Mesenchymal stem cell (in vitro differentiated cells and primary cell): ENCODE measurements at regions not wholly inside any gene's neighbourhood (a gene's known extent, or its start where the extent isn't known, plus 50 kb on each side); places are given as distances from the start of the nearest gene placed in this dataset.
"Not testable (repeated sequence)": the region's sequence is repeated elsewhere in the genome, so short reads cannot be mapped to it uniquely, and the experiment has no call there.

ENCODE experiments used
- DNase-seq: peaks from one replicate; pipeline ENCODE4 v3.0.0-alpha.2; 2013
- H2AFZ ChIP-seq: one replicate; pipeline ENCODE4 v1.6.1; 2013; ENCODE audit warnings: low read depth, mild to moderate bottlenecking, control low read depth, inconsistent platforms, low read length, moderate library complexity
- H2AK5ac ChIP-seq: 2 replicates; pipeline ENCODE4 v1.6.1; 2013; ENCODE audit warnings: low read length, moderate library complexity, mild to moderate bottlenecking, inconsistent platforms; ENCODE audit not compliant: severe bottlenecking
- H2BK120ac ChIP-seq: one replicate; pipeline ENCODE4 v1.6.1; 2013; ENCODE audit warnings: low read depth, mild to moderate bottlenecking, inconsistent platforms, low read length, moderate library complexity
- H2BK12ac ChIP-seq, 2 experiments: one replicate each; pipeline ENCODE4 v1.6.1; 2013; ENCODE audit warnings: inconsistent platforms in 2 of 2, low read length in 2 of 2, mild to moderate bottlenecking in 2 of 2, moderate library complexity in 2 of 2, control low read depth in 1 of 2
- H2BK15ac ChIP-seq: one replicate; pipeline ENCODE4 v1.6.1; 2013; ENCODE audit warnings: mild to moderate bottlenecking, low read depth, inconsistent platforms; ENCODE audit not compliant: poor library complexity, severe bottlenecking
- H2BK5ac ChIP-seq: 2 replicates; pipeline ENCODE4 v1.6.1; 2013; ENCODE audit warnings: low read depth, mild to moderate bottlenecking, low read length, control low read depth, inconsistent platforms; ENCODE audit not compliant: poor library complexity, severe bottlenecking
- H3K14ac ChIP-seq, 2 experiments: one replicate each; pipeline ENCODE4 v1.6.1; 2013; ENCODE audit warnings: inconsistent platforms in 2 of 2, low read length in 2 of 2, control low read depth in 1 of 2, mild to moderate bottlenecking in 1 of 2, moderate library complexity in 1 of 2
- H3K18ac ChIP-seq, 2 experiments: one replicate each; pipeline ENCODE4 v1.6.1; 2013; ENCODE audit warnings: inconsistent platforms in 2 of 2, low read length in 2 of 2, control low read depth in 1 of 2, low read depth in 1 of 2, mild to moderate bottlenecking in 1 of 2
- H3K23ac ChIP-seq, 2 experiments: one replicate each; pipeline ENCODE4 v1.6.1; 2013; ENCODE audit warnings: inconsistent platforms in 2 of 2, low read length in 2 of 2, mild to moderate bottlenecking in 2 of 2, moderate library complexity in 2 of 2, control low read depth in 1 of 2
- H3K27ac ChIP-seq: 2 replicates; pipeline ENCODE4 v1.5.1; 2013; ENCODE audit warnings: mild to moderate bottlenecking, moderate library complexity, low read length, control low read depth, inconsistent platforms; ENCODE audit not compliant: poor library complexity, severe bottlenecking
- H3K27me3 ChIP-seq, 2 experiments: 2 replicates each; pipeline versions ENCODE4 v1.6.1 to v1.7.0; 2013; ENCODE audit warnings: low read length in 2 of 2, mild to moderate bottlenecking in 2 of 2, moderate library complexity in 2 of 2, control low read depth in 1 of 2, inconsistent platforms in 1 of 2; ENCODE audit not compliant: control insufficient read depth in 1 of 2, insufficient read depth in 1 of 2
- H3K36me3 ChIP-seq, 2 experiments: 2 replicates each; pipeline versions ENCODE4 v1.6.1 to v1.7.0; 2013; ENCODE audit warnings: low read length in 2 of 2, control low read depth in 1 of 2, inconsistent platforms in 1 of 2, low read depth in 1 of 2, mild to moderate bottlenecking in 1 of 2; ENCODE audit not compliant: insufficient read depth in 2 of 2, control insufficient read depth in 1 of 2
- H3K4ac ChIP-seq, 2 experiments: one replicate each; pipeline ENCODE4 v1.6.1; 2013; ENCODE audit warnings: inconsistent platforms in 2 of 2, low read length in 2 of 2, mild to moderate bottlenecking in 2 of 2, moderate library complexity in 2 of 2, control low read depth in 1 of 2, low read depth in 1 of 2
- H3K4me1 ChIP-seq: 2 replicates; pipeline ENCODE4 v1.6.1; 2013; ENCODE audit warnings: low read depth, low read length, control low read depth; ENCODE audit not compliant: control insufficient read depth, insufficient read depth
- H3K4me2 ChIP-seq: 2 replicates; pipeline ENCODE4 v1.6.1; 2013; ENCODE audit warnings: low read length, mild to moderate bottlenecking, inconsistent platforms; ENCODE audit not compliant: poor library complexity, severe bottlenecking
- H3K4me3 ChIP-seq, 2 experiments: 2 replicates each; pipeline versions ENCODE4 v1.5.1 to v1.7.0; 2013; ENCODE audit warnings: low read length in 2 of 2, mild to moderate bottlenecking in 2 of 2, control low read depth in 1 of 2, low read depth in 1 of 2; ENCODE audit not compliant: insufficient read depth in 1 of 2
- H3K79me1 ChIP-seq: replicated peaks from 2 replicates; pipeline ENCODE4 v1.6.1; 2013; ENCODE audit warnings: mild to moderate bottlenecking, control low read depth, low read length, inconsistent platforms; ENCODE audit not compliant: poor library complexity, severe bottlenecking
- H3K9ac ChIP-seq: 2 replicates; pipeline ENCODE4 v1.7.0; 2013; ENCODE audit warnings: mild to moderate bottlenecking, low read length, moderate library complexity
- H3K9me3 ChIP-seq: 2 replicates; pipeline ENCODE4 v1.7.0; 2013; ENCODE audit warnings: mild to moderate bottlenecking, low read length; ENCODE audit not compliant: control insufficient read depth
- H4K8ac ChIP-seq: one replicate; pipeline ENCODE4 v1.6.1; 2013; ENCODE audit warnings: inconsistent platforms, mild to moderate bottlenecking, low read length, moderate library complexity
- H4K91ac ChIP-seq: one replicate; pipeline ENCODE4 v1.6.1; 2013; ENCODE audit warnings: mild to moderate bottlenecking, low read length, inconsistent platforms
- WGBS: methylation state at CpG from one replicate; pipeline ENCODE4 v1.1.7; 2013; ENCODE audit warnings: mixed read lengths; 5-methylcytosine and 5-hydroxymethylcytosine counted together

GRCh38 chr22:11017108-11017507, 4510.9 kb upstream of the OR11H1 start:
- not testable (repeated sequence) for H3K4ac ChIP-seq, H3K4me1 ChIP-seq, H3K14ac ChIP-seq, H2BK15ac ChIP-seq, H2AFZ ChIP-seq, H3K27me3 ChIP-seq, H2BK120ac ChIP-seq, H3K23ac ChIP-seq, H3K9me3 ChIP-seq, H2BK12ac ChIP-seq, H3K79me1 ChIP-seq, H3K36me3 ChIP-seq, H3K18ac ChIP-seq, DNase-seq, H3K4me2 ChIP-seq, H4K91ac ChIP-seq, H3K27ac ChIP-seq, H2BK5ac ChIP-seq, H3K4me3 ChIP-seq, H4K8ac ChIP-seq, H2AK5ac ChIP-seq, H3K9ac ChIP-seq
- 80% methylated on average over 4 of the region's 8 CpGs for WGBS

- not testable (repeated sequence) for H3K27me3 ChIP-seq, H2BK120ac ChIP-seq, H4K8ac ChIP-seq, H3K4ac ChIP-seq, H3K14ac ChIP-seq, H2AFZ ChIP-seq, H3K4me3 ChIP-seq, H2BK12ac ChIP-seq, H3K23ac ChIP-seq, DNase-seq, H2BK5ac ChIP-seq, H4K91ac ChIP-seq, H2AK5ac ChIP-seq, H3K9me3 ChIP-seq, H3K27ac ChIP-seq, H3K9ac ChIP-seq, H3K4me1 ChIP-seq, H2BK15ac ChIP-seq, H3K36me3 ChIP-seq, H3K79me1 ChIP-seq, H3K4me2 ChIP-seq, H3K18ac ChIP-seq
- WGBS: 9% methylated on average over 2 of the region's 8 CpGs
These were observed 4507.5 kb upstream of the OR11H1 start for GRCh38 chr22:11020522-11020921.

- H3K23ac ChIP-seq, H2BK12ac ChIP-seq, H2BK5ac ChIP-seq, H2AFZ ChIP-seq, H2BK120ac ChIP-seq, H4K8ac ChIP-seq, H3K4ac ChIP-seq, H3K79me1 ChIP-seq, H3K14ac ChIP-seq, H3K4me2 ChIP-seq, H3K36me3 ChIP-seq, H2BK15ac ChIP-seq, H3K9ac ChIP-seq, H3K4me1 ChIP-seq, DNase-seq, H4K91ac ChIP-seq, H3K27me3 ChIP-seq, H3K4me3 ChIP-seq, H2AK5ac ChIP-seq, H3K18ac ChIP-seq, H3K27ac ChIP-seq: not testable (repeated sequence)
- WGBS: 50% methylated on average over 1 of the region's 4 CpGs
- H3K9me3 ChIP-seq: peaks cover 34% of the 10 kb centered on the region
These were observed 4501.5 kb upstream of the OR11H1 start for GRCh38 chr22:11026541-11026940.

GRCh38 chr22:11027064-11027463, 4500.9 kb upstream of the OR11H1 start:
- not testable (repeated sequence) for H3K18ac ChIP-seq, H2BK15ac ChIP-seq, H3K4ac ChIP-seq, H4K8ac ChIP-seq, H2BK120ac ChIP-seq, H2BK12ac ChIP-seq, H3K36me3 ChIP-seq, H3K4me3 ChIP-seq, H3K4me2 ChIP-seq, H2BK5ac ChIP-seq, DNase-seq, H3K27ac ChIP-seq, H3K79me1 ChIP-seq, H2AK5ac ChIP-seq, H3K4me1 ChIP-seq, H3K23ac ChIP-seq, H4K91ac ChIP-seq, H3K9ac ChIP-seq, H3K14ac ChIP-seq, H2AFZ ChIP-seq, H3K27me3 ChIP-seq
- H3K9me3 ChIP-seq: peaks cover 37% of the 10 kb centered on the region
- 71% methylated on average over 9 of the region's 9 CpGs for WGBS
